Stimulated activated memory B cell treated with anti-CD40 and anti-IgM and Interleukin-4, amounts not matched to agents 10 μg/mL and 1 μg/mL and 100 μg/mL, for 72 hours (primary cell): ENCODE measurements at regions not wholly inside any gene's neighbourhood (a gene's known extent, or its start where the extent isn't known, plus 50 kb on each side); places are given as distances from the start of the nearest gene placed in this dataset.

Source experiments
- ATAC-seq: fragments of 150-1000 bp; cut with Tn5 transposase; 2 replicates; pipeline ENCODE4 v1.10.0; 2021
- H3K27ac Mint-ChIP-seq: one replicate; pipeline ENCODE4 v1.8.0; 2022; ENCODE audit warnings: mild to moderate bottlenecking, mixed read lengths
- H3K27me3 Mint-ChIP-seq: one replicate; pipeline ENCODE4 v1.8.0; 2022; ENCODE audit warnings: mixed read lengths
- H3K36me3 Mint-ChIP-seq: one replicate; pipeline ENCODE4 v1.8.0; 2022; ENCODE audit warnings: mixed read lengths
- H3K4me1 Mint-ChIP-seq: one replicate; pipeline ENCODE4 v1.8.0; 2022; ENCODE audit warnings: mixed read lengths
- H3K4me3 Mint-ChIP-seq: one replicate; pipeline ENCODE4 v1.8.0; 2022; ENCODE audit warnings: mild to moderate bottlenecking, moderate library complexity, mixed read lengths
- H3K9me3 Mint-ChIP-seq: one replicate; pipeline ENCODE4 v1.8.0; 2022; ENCODE audit warnings: mixed read lengths

GRCh38 chr6:147722158-147722557, 213.7 kb downstream of the SAMD5 start:
- no peak for ATAC-seq
- H3K27ac Mint-ChIP-seq: no peak overlapping the region
- H3K27me3 Mint-ChIP-seq: no peaks in the 10 kb centered on the region
- no peaks in the 10 kb centered on the region for H3K4me1 Mint-ChIP-seq
- H3K4me3 Mint-ChIP-seq: no peak overlapping the region
- H3K36me3 Mint-ChIP-seq: no peaks in the 10 kb centered on the region
- H3K9me3 Mint-ChIP-seq: peaks cover 11% of the 10 kb centered on the region

GRCh38 chr6:147724454-147724853, 216.0 kb downstream of the SAMD5 start:
- no peaks in the 10 kb centered on the region for H3K36me3 Mint-ChIP-seq
- ATAC-seq: no peak
- no peaks in the 10 kb centered on the region for H3K4me1 Mint-ChIP-seq
- peaks cover 13% of the 10 kb centered on the region for H3K9me3 Mint-ChIP-seq
- no peak overlapping the region for H3K4me3 Mint-ChIP-seq
- H3K27me3 Mint-ChIP-seq: peaks cover 5% of the 10 kb centered on the region
- H3K27ac Mint-ChIP-seq: no peak overlapping the region

GRCh38 chr6:147726342-147726741, 217.9 kb downstream of the SAMD5 start:
- no peak overlapping the region for H3K27ac Mint-ChIP-seq
- H3K4me1 Mint-ChIP-seq: no peaks in the 10 kb centered on the region
- ATAC-seq: no peak
- H3K9me3 Mint-ChIP-seq: peaks cover 14% of the 10 kb centered on the region
- no peaks in the 10 kb centered on the region for H3K36me3 Mint-ChIP-seq
- no peak overlapping the region for H3K4me3 Mint-ChIP-seq
- H3K27me3 Mint-ChIP-seq: peaks cover 9% of the 10 kb centered on the region

DNA sequence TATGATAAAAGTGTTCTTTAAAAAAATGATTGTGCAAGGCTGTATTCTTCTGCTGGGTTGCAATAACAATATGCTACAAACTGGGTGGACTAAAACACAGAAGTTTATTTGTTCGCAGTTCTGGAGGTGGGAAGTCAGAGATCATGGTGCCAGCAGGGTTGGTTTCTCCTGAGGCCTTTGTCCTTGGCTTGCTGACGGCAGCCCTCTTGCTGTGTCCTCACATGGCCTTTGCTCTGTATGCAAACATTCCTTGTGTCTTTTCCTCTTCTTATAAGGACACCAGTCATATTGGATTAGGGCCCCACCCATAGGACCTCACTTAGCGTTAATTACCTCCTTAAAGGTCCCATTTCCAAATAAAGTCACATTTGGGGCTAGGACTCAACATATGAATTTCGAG, 220.4 kb downstream of the SAMD5 start:
- H3K36me3 Mint-ChIP-seq: no peaks in the 10 kb centered on the region
- H3K27me3 Mint-ChIP-seq: peaks cover 9% of the 10 kb centered on the region
- H3K4me1 Mint-ChIP-seq: no peaks in the 10 kb centered on the region
- no peak overlapping the region for H3K27ac Mint-ChIP-seq
- peaks cover 3% of the 10 kb centered on the region for H3K9me3 Mint-ChIP-seq
- ATAC-seq: no peak
- no peak overlapping the region for H3K4me3 Mint-ChIP-seq

- no peaks in the 10 kb centered on the region for H3K4me1 Mint-ChIP-seq
- no peak overlapping the region for H3K27ac Mint-ChIP-seq
- no peak overlapping the region for H3K4me3 Mint-ChIP-seq
- peaks cover 9% of the 10 kb centered on the region for H3K27me3 Mint-ChIP-seq
- H3K36me3 Mint-ChIP-seq: no peaks in the 10 kb centered on the region
- peaks cover 3% of the 10 kb centered on the region for H3K9me3 Mint-ChIP-seq
- ATAC-seq: no peak
These were observed 225.2 kb downstream of the SAMD5 start for GRCh38 chr6:147733686-147734085.

DNA sequence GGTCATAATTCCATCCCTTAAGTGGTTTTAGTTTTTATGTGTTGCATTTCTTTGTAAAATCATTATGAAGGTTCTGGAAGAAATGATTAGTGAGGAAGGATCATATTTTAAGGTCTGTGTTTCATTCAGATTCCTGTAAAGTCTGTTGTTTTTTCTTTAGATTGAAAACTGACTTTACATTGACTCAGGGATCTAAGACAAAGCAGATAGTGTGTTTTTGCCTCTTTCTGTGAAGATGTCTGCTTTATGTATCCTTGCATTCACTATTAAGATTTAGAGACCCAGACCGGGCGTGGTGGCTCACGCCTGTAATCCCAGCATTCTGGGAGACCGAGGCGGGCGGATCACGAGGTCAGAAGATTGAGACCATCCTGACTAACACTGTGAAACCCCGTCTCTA, 225.7 kb downstream of the SAMD5 start:
- H3K4me1 Mint-ChIP-seq: no peaks in the 10 kb centered on the region
- H3K27me3 Mint-ChIP-seq: peaks cover 7% of the 10 kb centered on the region
- ATAC-seq: no peak
- H3K9me3 Mint-ChIP-seq: peaks cover 3% of the 10 kb centered on the region
- no peaks in the 10 kb centered on the region for H3K36me3 Mint-ChIP-seq
- no peak overlapping the region for H3K27ac Mint-ChIP-seq
- H3K4me3 Mint-ChIP-seq: no peak overlapping the region

DNA sequence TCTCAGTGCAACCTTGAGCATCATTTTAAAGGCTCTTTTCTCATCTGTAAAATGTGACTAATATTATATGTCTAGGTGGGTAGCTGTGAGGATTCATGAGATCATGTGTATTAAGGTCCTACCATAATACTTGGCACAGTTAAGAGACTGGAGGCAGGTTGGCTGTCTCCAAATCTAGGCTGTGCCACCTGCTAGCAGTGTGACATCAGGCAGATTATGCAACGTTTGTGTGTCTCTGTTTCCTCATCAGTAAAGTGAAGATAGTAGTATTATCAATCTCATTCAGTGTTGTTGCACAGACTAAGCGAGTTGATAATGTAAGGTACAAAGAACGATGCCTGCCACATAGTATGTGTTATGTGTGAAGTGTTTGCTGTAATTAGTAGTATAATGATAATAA, 227.4 kb downstream of the SAMD5 start:
- H3K9me3 Mint-ChIP-seq: no peaks in the 10 kb centered on the region
- no peak overlapping the region for H3K4me3 Mint-ChIP-seq
- no peak overlapping the region for H3K27ac Mint-ChIP-seq
- H3K36me3 Mint-ChIP-seq: no peaks in the 10 kb centered on the region
- no peaks in the 10 kb centered on the region for H3K27me3 Mint-ChIP-seq
- no peaks in the 10 kb centered on the region for H3K4me1 Mint-ChIP-seq
- ATAC-seq: no peak

DNA sequence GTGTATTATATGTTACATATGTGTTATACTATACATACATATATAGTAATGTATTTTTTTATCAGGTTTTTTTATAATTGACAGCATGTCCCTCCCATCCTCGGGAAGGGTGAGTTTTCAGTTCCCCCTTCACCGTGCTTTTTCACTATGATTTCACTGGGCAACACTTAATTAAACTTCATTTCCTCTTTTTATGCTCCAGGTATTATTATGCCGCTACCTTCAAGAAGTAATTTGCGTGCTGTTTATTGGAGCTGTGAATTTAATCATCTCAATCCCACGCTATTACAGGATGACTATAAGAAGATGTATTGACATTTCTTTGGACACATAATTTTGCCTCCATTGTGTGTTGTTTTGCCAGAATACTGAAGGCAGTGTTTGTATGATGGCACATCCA, 228.6 kb downstream of the SAMD5 start:
- no peak overlapping the region for H3K27ac Mint-ChIP-seq
- no peaks in the 10 kb centered on the region for H3K4me1 Mint-ChIP-seq
- ATAC-seq: no peak
- no peaks in the 10 kb centered on the region for H3K27me3 Mint-ChIP-seq
- H3K9me3 Mint-ChIP-seq: no peaks in the 10 kb centered on the region
- H3K36me3 Mint-ChIP-seq: no peaks in the 10 kb centered on the region
- H3K4me3 Mint-ChIP-seq: no peak overlapping the region

DNA sequence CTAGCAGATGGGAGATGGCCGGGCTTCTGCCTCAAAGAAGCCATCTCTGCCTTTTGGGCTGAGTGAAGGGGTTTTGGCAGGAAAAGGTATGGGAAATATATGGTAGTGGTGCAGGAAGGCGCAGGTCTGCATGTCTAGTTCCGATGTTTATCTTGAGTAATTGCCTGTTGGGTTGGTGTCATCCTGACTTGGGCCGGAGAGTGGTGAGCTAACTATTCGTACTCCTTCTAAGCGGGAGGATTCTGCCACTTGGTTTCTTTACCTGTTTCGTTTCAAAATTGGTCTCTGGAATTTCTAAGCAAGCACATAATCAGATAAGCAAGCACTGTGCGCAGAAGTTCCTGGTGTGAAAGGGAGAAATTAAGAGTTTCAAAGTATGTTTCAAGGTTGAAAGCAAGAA, 229.6 kb downstream of the SAMD5 start:
- H3K36me3 Mint-ChIP-seq: no peaks in the 10 kb centered on the region
- H3K4me1 Mint-ChIP-seq: no peaks in the 10 kb centered on the region

GRCh38 chr6:147738516-147739162, 230.1 kb downstream of the SAMD5 start:
- H3K4me1 Mint-ChIP-seq: no peaks in the 10 kb centered on the region
- H3K9me3 Mint-ChIP-seq: no peaks in the 10 kb centered on the region
- no peak overlapping the region for H3K4me3 Mint-ChIP-seq
- no peaks in the 10 kb centered on the region for H3K27me3 Mint-ChIP-seq
- H3K27ac Mint-ChIP-seq: no peak overlapping the region
- no peaks in the 10 kb centered on the region for H3K36me3 Mint-ChIP-seq
- ATAC-seq: no peak

More for the DNA sequence above, 229.6 kb downstream of the SAMD5 start:
- Mint-ChIP-seq H3K4me3 (no peak overlapping the region), H3K9me3 (no peaks in the 10 kb centered on the region), H3K27ac (no peak overlapping the region), H3K27me3 (no peaks in the 10 kb centered on the region)
- ATAC-seq: no peak

- H3K27ac Mint-ChIP-seq: no peak overlapping the region
- H3K4me3 Mint-ChIP-seq: no peak overlapping the region
- ATAC-seq: no peak
- no peaks in the 10 kb centered on the region for H3K36me3 Mint-ChIP-seq
- H3K9me3 Mint-ChIP-seq: no peaks in the 10 kb centered on the region
- H3K27me3 Mint-ChIP-seq: no peaks in the 10 kb centered on the region
- H3K4me1 Mint-ChIP-seq: no peaks in the 10 kb centered on the region
These were observed 231.8 kb downstream of the SAMD5 start for GRCh38 chr6:147740326-147740725.

GRCh38 chr6:147740916-147741315, 232.4 kb downstream of the SAMD5 start:
- H3K27me3 Mint-ChIP-seq: no peaks in the 10 kb centered on the region

DNA sequence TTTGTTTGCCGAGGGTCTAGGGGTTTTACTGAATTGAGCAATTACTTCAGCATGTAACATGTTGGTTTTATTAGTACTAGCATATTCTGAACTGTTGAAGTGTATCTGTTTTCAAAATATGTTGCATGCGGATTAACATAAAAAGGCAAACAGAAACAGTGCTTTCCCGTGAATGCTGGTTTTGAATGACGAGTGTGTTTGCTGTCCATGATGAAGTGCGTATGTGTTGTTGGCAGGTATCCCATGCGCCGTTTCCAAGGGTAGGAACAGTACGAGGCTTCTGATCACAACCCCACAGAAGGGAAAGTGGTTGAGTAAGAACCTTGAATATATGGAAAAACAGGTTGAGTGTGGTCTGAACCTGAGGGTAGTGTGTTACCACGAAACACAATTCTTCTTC, 232.9 kb downstream of the SAMD5 start:
- Mint-ChIP-seq H3K9me3 (no peaks in the 10 kb centered on the region), H3K36me3 (no peaks in the 10 kb centered on the region), H3K4me3 (no peak overlapping the region), H3K27ac (no peak overlapping the region), H3K4me1 (no peaks in the 10 kb centered on the region), H3K27me3 (no peaks in the 10 kb centered on the region)
- ATAC-seq: no peak

More at GRCh38 chr6:147740916-147741315, 232.4 kb downstream of the SAMD5 start:
- no peak overlapping the region for H3K4me3 Mint-ChIP-seq
- no peak overlapping the region for H3K27ac Mint-ChIP-seq
- no peaks in the 10 kb centered on the region for H3K4me1 Mint-ChIP-seq
- no peaks in the 10 kb centered on the region for H3K36me3 Mint-ChIP-seq
- no peaks in the 10 kb centered on the region for H3K9me3 Mint-ChIP-seq
- no peak for ATAC-seq

DNA sequence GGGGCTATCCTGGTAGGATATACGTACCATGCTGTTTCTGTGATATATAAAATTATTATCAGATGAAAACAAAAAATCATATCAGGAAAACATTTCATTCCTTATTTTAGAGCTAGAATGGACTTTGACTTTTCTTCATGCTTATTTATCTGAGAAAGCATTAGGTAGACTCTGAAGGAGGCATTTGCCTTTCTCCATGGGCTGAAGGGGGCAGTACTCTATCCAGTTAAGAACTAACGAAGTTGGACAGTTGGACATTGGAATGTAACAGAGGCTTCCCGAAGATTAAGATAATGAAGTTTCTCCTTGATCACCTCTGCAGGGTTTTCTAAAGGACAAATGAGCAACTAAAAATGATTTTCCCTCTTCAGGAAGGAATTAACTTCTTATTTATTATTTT, 233.9 kb downstream of the SAMD5 start:
- ATAC-seq: no peak
- no peak overlapping the region for H3K27ac Mint-ChIP-seq
- H3K4me1 Mint-ChIP-seq: no peaks in the 10 kb centered on the region
- no peaks in the 10 kb centered on the region for H3K27me3 Mint-ChIP-seq
- no peak overlapping the region for H3K4me3 Mint-ChIP-seq
- no peaks in the 10 kb centered on the region for H3K36me3 Mint-ChIP-seq
- H3K9me3 Mint-ChIP-seq: no peaks in the 10 kb centered on the region

DNA sequence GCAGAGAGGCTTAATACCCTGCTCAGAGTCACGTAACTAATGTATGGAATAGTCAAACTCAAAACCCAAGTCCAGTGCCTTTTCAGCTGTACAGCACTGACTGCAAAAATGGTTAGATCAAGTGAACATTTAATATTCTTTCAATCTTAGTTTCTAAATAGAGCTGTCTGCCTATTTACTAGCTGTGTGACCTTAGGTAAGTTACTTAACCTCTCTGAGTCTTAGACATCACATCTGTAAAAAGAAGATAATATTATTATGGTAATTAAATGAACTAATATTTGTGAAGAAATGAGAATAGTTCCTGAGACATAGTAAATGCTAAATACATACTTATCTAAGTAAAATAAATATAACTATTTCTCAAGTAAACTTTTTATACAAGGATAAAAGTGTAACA, 235.5 kb downstream of the SAMD5 start:
- Mint-ChIP-seq H3K27me3 (no peaks in the 10 kb centered on the region), H3K9me3 (no peaks in the 10 kb centered on the region), H3K4me3 (no peak overlapping the region), H3K27ac (no peak overlapping the region), H3K36me3 (no peaks in the 10 kb centered on the region), H3K4me1 (no peaks in the 10 kb centered on the region)
- no peak for ATAC-seq

GRCh38 chr6:147749331-147749730, 240.8 kb downstream of the SAMD5 start:
- ATAC-seq: no peak
- H3K36me3 Mint-ChIP-seq: no peaks in the 10 kb centered on the region
- no peak overlapping the region for H3K4me3 Mint-ChIP-seq
- peaks cover 2% of the 10 kb centered on the region for H3K9me3 Mint-ChIP-seq
- H3K27ac Mint-ChIP-seq: no peak overlapping the region
- H3K4me1 Mint-ChIP-seq: no peaks in the 10 kb centered on the region
- no peaks in the 10 kb centered on the region for H3K27me3 Mint-ChIP-seq

- Mint-ChIP-seq H3K27ac (no peak overlapping the region), H3K9me3 (peaks cover 2% of the 10 kb centered on the region), H3K4me1 (no peaks in the 10 kb centered on the region), H3K36me3 (no peaks in the 10 kb centered on the region), H3K27me3 (no peaks in the 10 kb centered on the region), H3K4me3 (no peak overlapping the region)
- ATAC-seq: no peak
These were observed 241.9 kb downstream of the SAMD5 start for GRCh38 chr6:147750413-147750812.
